ENCODE measurements at regions not wholly inside any gene's neighbourhood (a gene's known extent, or its start where the extent isn't known, plus 50 kb on each side); places are given as distances from the start of the nearest gene placed in this dataset.

GRCh38 chr15:58330741-58331559 is 100.8 kb upstream of the LIPC start:
- TF ChIP-seq CTCF (IDR thresholded peaks at IDR 0.05) (no peak), ZFX (IDR thresholded peaks at IDR 0.05; ENCODE audit: borderline replicate concordance) (no peak)
